ENCODE measurements at regions not wholly inside any gene's neighbourhood (a gene's known extent, or its start where the extent isn't known, plus 50 kb on each side); places are given as distances from the start of the nearest gene placed in this dataset.
A peak's percentile ranks its signal among the peaks of the same experiment; 100 is the strongest.
"Not testable (repeated sequence)": the region's sequence is repeated elsewhere in the genome, so short reads cannot be mapped to it uniquely, and the experiment has no call there.

DNA sequence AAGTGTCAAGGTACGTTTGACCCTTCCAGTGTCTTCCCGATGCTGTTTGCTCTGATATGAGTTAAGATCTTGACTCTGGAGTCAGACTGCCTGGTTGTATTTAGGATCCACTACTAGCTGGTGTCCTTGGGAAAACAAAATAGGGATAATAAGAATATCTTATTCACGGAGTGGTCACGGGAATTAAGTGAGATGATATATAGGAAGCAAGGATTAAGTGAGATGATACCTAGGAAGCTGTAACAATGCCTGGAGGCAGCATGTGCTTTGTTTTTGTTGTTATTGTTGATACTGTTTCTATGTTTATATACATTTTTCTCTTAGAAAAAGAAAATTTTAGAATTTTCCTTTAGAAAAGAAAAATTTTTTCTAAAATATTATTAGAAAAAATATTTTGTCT, 87.0 kb downstream of the LYZL1 start:
- H3K9me3 Mint-ChIP-seq (ENCODE audit: low read depth), result no peaks in the 10 kb centered on the region
- H3K4me1 Mint-ChIP-seq (ENCODE audit: low read depth), result peaks cover 21% of the 10 kb centered on the region
- no peaks in the 10 kb centered on the region for H3K27me3 Mint-ChIP-seq (ENCODE audit: low read depth)
- no peak overlapping the region for H3K4me3 Mint-ChIP-seq (ENCODE audit: unreplicated experiment)
- DNase-seq (ENCODE audit: low spot score), result no peak
- no peak overlapping the region for H3K27ac Mint-ChIP-seq (ENCODE audit: unreplicated experiment)
- H3K36me3 Mint-ChIP-seq (ENCODE audit: low read depth), result no peaks in the 10 kb centered on the region
- TF ChIP-seq, protein P1, sequence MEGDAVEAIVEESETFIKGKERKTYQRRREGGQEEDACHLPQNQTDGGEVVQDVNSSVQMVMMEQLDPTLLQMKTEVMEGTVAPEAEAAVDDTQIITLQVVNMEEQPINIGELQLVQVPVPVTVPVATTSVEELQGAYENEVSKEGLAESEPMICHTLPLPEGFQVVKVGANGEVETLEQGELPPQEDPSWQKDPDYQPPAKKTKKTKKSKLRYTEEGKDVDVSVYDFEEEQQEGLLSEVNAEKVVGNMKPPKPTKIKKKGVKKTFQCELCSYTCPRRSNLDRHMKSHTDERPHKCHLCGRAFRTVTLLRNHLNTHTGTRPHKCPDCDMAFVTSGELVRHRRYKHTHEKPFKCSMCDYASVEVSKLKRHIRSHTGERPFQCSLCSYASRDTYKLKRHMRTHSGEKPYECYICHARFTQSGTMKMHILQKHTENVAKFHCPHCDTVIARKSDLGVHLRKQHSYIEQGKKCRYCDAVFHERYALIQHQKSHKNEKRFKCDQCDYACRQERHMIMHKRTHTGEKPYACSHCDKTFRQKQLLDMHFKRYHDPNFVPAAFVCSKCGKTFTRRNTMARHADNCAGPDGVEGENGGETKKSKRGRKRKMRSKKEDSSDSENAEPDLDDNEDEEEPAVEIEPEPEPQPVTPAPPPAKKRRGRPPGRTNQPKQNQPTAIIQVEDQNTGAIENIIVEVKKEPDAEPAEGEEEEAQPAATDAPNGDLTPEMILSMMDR (IDR thresholded peaks at IDR 0.05), result no peak

DNA sequence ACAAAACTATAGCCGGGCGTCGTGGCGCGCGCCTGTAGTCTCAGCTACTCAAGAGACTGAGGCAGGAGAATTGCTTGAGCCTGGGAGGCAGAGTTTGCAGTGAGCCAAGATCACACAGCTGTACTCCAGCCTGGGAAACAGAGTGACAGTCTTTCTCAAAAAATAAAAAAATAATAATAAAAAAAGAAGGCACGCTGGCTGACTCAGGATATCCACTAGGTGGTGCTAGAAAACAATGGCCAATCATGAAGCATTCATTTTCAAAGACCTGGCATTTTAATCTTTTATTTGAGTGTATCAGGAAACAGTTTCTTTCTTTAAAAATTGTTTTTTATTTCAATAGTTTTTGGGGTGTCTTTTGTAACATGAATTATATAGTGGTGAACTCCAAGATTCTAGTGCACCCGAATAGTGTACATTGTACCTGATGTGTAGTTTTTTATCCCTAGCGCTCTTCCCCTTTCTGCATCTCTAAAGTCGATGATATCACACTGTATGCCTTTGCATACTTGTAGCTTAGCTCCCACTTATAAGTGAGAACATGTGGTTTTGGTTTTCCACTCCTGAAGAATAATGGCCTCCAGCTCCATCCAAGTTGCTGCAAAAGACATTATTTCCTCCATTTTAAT, 88.6 kb downstream of the LYZL1 start:
- TF ChIP-seq, protein P1 (IDR thresholded peaks at IDR 0.05), result peak; percentile 87
- H3K36me3 Mint-ChIP-seq (ENCODE audit: low read depth), result no peaks in the 10 kb centered on the region
- no peak overlapping the region for H3K4me3 Mint-ChIP-seq (ENCODE audit: unreplicated experiment)
- H3K4me1 Mint-ChIP-seq (ENCODE audit: low read depth), result peaks cover 14% of the 10 kb centered on the region
- H3K9me3 Mint-ChIP-seq (ENCODE audit: low read depth), result no peaks in the 10 kb centered on the region
- H3K27ac Mint-ChIP-seq (ENCODE audit: unreplicated experiment), result no peak overlapping the region
- H3K27me3 Mint-ChIP-seq (ENCODE audit: low read depth), result no peaks in the 10 kb centered on the region
- DNase-seq (ENCODE audit: low spot score), result no peak

DNA sequence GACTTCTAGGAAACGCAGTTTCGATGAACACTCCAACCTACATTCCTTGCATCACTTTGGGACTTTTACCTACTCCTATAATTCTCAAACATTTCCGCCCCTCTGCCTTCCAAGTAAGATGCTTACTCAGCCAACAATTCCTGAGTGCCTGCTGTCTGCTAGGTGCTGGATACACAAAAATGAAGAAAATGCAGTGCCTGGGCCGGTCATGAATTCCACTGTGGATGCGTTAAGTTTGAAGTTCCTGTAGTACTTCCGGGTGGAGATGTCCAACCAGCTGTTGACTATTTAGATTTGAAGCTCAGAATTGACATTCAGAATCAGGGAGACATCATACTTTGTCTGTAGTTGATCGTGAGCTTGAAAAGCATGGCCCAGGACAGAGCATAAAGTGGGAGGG, 89.2 kb downstream of the LYZL1 start:
- H3K4me3 Mint-ChIP-seq (ENCODE audit: unreplicated experiment), result no peak overlapping the region
- H3K27ac Mint-ChIP-seq (ENCODE audit: unreplicated experiment), result no peak overlapping the region
- peaks cover 1% of the 10 kb centered on the region for H3K36me3 Mint-ChIP-seq (ENCODE audit: low read depth)
- no peaks in the 10 kb centered on the region for H3K27me3 Mint-ChIP-seq (ENCODE audit: low read depth)
- H3K4me1 Mint-ChIP-seq (ENCODE audit: low read depth), result peaks cover 14% of the 10 kb centered on the region
- no peaks in the 10 kb centered on the region for H3K9me3 Mint-ChIP-seq (ENCODE audit: low read depth)
- TF ChIP-seq, protein P1 (IDR thresholded peaks at IDR 0.05), result no peak
- no peak for DNase-seq (ENCODE audit: low spot score)

DNA sequence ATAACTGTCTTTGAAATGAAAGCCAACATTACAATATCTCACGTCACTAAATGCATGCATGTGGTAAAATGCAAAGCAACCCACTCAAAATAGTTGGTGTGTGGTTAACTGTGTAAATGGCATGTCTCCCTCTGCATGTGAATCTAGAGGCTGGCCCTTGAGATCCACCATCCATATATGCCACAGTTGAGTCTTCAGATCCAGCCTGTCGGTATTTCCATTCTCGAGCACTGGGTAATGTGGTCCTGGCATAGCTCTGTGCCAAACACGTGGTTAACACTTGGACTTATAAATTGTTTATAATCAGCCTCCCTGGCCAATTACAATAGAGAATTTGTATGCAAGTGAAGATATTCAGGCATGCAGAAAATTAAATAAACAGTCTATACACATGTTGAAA, 90.3 kb downstream of the LYZL1 start:
- Mint-ChIP-seq H3K27ac (ENCODE audit: unreplicated experiment) (no peak overlapping the region), H3K27me3 (ENCODE audit: low read depth) (no peaks in the 10 kb centered on the region), H3K36me3 (ENCODE audit: low read depth) (peaks cover 5% of the 10 kb centered on the region), H3K4me1 (ENCODE audit: low read depth) (peaks cover 14% of the 10 kb centered on the region), H3K9me3 (ENCODE audit: low read depth) (no peaks in the 10 kb centered on the region), H3K4me3 (ENCODE audit: unreplicated experiment) (no peak overlapping the region)
- TF ChIP-seq, protein P1 (IDR thresholded peaks at IDR 0.05), result no peak
- DNase-seq (ENCODE audit: low spot score), result no peak

DNA sequence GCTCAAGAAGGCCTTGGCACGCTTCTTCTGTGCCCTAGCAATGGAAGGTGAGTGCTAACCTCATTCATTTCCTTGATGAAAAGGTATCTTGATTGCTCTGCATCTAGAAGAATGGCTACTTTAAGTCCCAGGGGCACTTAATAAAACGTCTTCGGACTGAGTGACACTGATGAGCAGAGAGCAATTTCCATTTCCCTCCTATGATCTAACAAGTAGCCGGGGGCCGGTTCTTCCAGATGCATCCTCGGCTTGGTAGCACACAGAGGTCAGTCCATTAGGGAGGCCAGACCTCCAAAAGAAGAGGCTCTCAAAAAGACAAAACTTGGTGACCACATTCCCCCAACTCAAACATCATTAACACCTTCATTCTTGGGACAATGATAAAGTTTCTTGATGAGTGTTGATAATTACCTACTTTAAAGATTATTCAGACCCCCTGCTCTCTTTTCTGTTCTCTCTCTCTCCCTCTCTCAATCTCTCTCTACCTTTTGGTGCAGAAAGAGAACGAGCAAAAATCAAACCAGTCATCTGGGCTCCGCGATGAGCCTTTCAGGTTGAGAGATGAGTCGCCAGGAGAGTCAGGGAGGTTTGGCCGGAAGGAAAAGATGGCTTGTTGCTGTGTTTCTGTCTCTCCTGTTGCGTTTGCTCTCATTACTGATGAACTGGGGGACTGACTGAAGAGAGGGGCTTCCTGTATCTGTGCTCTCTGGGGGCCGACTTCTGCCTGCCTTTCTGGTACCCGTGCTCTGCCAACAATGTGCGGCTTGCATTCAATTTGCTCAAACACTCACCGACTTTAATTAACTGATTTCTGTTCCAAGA, 91.1 kb downstream of the LYZL1 start:
- not testable (repeated sequence) for DNase-seq (ENCODE audit: low spot score); H3K27me3 Mint-ChIP-seq (ENCODE audit: low read depth); H3K27ac Mint-ChIP-seq (ENCODE audit: unreplicated experiment); H3K9me3 Mint-ChIP-seq (ENCODE audit: low read depth); H3K36me3 Mint-ChIP-seq (ENCODE audit: low read depth); H3K4me3 Mint-ChIP-seq (ENCODE audit: unreplicated experiment)
- peaks cover 14% of the 10 kb centered on the region for H3K4me1 Mint-ChIP-seq (ENCODE audit: low read depth)

DNA sequence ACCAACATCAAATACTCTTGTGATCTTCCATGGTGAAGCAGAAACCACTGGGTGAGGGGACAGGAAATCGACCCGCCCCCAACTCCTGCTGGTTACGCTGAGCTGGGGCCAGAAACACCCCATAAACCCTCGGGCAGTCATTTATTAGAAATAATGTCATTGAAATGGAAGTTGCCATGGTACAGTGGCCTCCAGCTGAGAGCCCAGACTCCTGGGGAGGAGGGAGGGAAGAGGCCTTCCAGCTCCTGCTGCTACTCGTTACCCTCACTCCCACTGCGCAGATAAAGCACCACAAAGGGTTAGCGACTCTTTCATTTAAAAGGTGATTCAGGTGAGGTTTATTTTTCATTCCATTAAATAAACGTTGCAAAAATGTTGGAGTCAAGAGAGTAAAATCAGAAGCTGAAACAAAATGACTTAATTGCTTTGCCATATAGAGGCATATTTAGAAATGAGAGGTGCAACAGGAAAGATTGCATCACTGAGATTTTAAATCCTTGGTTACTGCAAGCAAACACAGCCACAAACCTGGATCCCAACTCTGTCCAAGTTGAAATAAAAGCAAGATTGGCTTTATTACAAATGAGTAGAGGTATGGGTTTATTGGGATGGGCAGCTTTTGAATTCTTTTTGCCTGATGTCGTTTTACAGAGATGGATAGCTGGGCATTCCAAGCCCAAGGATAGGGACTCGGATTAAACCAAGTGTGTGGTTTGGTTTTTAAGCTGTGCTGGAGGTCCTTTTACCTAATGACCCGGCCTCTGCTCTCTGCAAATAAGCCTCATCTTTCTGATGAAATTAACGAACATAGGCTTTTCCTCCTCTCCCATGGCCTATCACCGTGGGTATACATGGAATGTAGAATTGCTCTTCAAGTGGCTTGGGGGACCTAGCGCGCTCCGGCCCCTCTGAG, 92.0 kb downstream of the LYZL1 start:
- not testable (repeated sequence) for H3K27ac Mint-ChIP-seq (ENCODE audit: unreplicated experiment); H3K9me3 Mint-ChIP-seq (ENCODE audit: low read depth); H3K36me3 Mint-ChIP-seq (ENCODE audit: low read depth); DNase-seq (ENCODE audit: low spot score); H3K4me3 Mint-ChIP-seq (ENCODE audit: unreplicated experiment); H3K27me3 Mint-ChIP-seq (ENCODE audit: low read depth)
- peaks cover 14% of the 10 kb centered on the region for H3K4me1 Mint-ChIP-seq (ENCODE audit: low read depth)
